Activated naive CD8-positive, alpha-beta T cell treated with anti-CD3 and anti-CD28 coated beads, Interleukin-2, amount 10 ng/mL, durations not matched to agents 7 days and 5 days (primary cell): ENCODE measurements at regions not wholly inside any gene's neighbourhood (a gene's known extent, or its start where the extent isn't known, plus 50 kb on each side); places are given as distances from the start of the nearest gene placed in this dataset.
"Not testable (repeated sequence)": the region's sequence is repeated elsewhere in the genome, so short reads cannot be mapped to it uniquely, and the experiment has no call there.

Experiments
- ATAC-seq: fragments of 150-1000 bp; cut with Tn5 transposase; one replicate; pipeline ENCODE4 v1.10.0; 2021; ENCODE audit warnings: low read depth, moderate library complexity
- POLR2A ChIA-PET: fragments of 350-600 bp; sonication (Branson Sonifier 250); formaldehyde crosslinking; loops from one replicate; lab custom pipeline; 2021; ENCODE audit warnings: antibody characterized with exemption; lab: Charles Lee
- DNase-seq: peaks from one replicate; pipeline ENCODE4 v3.0.0; 2021
- H3K27ac Mint-ChIP-seq: one replicate; pipeline ENCODE4 v1.8.0; 2022; ENCODE audit warnings: mild to moderate bottlenecking, mixed read lengths
- H3K27me3 Mint-ChIP-seq: one replicate; pipeline ENCODE4 v1.8.0; 2022; ENCODE audit warnings: mild to moderate bottlenecking, moderate library complexity, mixed read lengths
- H3K36me3 Mint-ChIP-seq: one replicate; pipeline ENCODE4 v1.8.0; 2021; ENCODE audit warnings: mild to moderate bottlenecking, mixed read lengths
- H3K4me1 Mint-ChIP-seq: one replicate; pipeline ENCODE4 v1.8.0; 2021; ENCODE audit warnings: mixed read lengths
- H3K4me3 Mint-ChIP-seq: one replicate; pipeline ENCODE4 v1.8.0; 2022; ENCODE audit warnings: mild to moderate bottlenecking, moderate library complexity, mixed read lengths
- H3K9me3 Mint-ChIP-seq: one replicate; pipeline ENCODE4 v1.8.0; 2021; ENCODE audit warnings: mixed read lengths

DNA sequence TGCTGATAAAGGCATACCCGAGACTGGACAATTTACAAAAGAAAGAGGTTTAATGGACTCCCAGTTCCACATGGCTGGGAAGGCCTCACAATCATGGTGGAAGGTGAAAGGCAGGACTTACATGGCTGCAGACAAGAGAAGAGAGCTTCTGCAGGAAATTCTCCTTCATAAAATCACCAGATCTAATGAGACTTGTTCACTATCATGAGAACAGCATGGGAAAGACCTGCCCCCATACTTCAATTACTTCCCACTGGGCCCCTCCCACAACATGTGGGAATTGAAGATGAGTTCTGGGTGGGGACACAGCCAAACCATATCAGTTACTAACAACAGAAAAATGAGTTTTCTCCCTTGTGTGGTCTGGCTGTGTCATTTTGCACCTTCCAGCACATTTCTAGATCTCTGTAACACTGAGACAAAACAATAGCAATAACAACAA, 741.4 kb downstream of the KCNT2 start:
- no peaks in the 10 kb centered on the region for H3K36me3 Mint-ChIP-seq
- no peak overlapping the region for H3K4me3 Mint-ChIP-seq
- no peak for DNase-seq
- no peaks in the 10 kb centered on the region for H3K27me3 Mint-ChIP-seq
- no peak overlapping the region for H3K27ac Mint-ChIP-seq
- POLR2A ChIA-PET, result no interaction called here
- no peaks in the 10 kb centered on the region for H3K4me1 Mint-ChIP-seq
- H3K9me3 Mint-ChIP-seq, result peaks cover 1% of the 10 kb centered on the region
- ATAC-seq, result no peak

DNA sequence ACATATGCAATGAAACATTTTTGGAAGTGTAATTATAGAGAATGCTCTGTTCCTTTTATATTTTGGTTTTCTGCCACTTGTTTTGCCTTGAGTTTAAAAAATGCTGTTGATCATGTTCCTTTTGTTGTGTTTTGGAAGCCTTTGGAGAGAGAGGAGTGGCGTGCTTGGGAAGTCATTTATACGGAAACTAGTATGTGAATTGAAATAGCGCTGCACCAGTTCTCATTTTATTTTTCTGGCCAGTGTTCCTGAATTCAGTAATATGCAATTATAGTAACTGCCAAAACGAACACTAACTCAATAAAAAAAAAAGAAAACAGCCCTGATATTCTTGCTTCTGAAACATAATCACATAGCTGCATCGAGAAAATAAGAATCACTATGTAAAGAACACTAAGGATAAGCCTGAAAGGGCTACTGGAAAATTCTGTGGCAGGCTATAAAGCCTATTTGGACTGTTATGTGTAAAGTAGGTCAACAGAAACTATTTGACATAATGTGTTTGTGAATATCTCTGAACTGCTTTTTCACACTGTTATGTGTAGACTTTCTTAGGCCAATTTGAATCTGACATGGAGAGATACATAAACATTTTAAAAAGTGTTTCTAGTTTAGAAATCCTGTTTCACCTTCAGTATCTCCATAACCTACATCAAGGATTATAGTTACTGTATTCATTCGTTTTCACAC, 742.0 kb downstream of the KCNT2 start:
- peaks cover 1% of the 10 kb centered on the region for H3K9me3 Mint-ChIP-seq
- POLR2A ChIA-PET, result no interaction called here

DNA sequence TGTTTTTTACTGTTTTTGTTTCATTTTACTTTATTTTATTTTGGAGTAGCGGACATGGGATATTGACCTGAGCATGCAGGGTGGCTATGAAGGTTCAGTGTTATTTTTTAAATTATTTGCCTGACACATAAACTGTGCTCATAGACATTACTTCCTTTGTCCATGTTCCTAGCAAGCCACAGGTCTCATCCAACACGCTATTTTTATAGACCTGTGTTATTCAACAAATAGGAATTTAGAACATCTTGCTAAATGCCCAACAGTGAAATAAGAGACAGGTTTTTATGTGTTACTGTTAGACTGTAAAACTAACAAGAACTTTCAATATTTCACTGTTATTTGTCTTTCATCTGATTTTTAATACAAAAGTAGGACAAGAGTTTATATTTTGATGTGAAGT, 756.4 kb downstream of the KCNT2 start:
- DNase-seq (no peak), ATAC-seq (no peak)
- H3K4me3 Mint-ChIP-seq, result no peak overlapping the region
- no peak overlapping the region for H3K27ac Mint-ChIP-seq
- H3K36me3 Mint-ChIP-seq, result no peaks in the 10 kb centered on the region
- no peaks in the 10 kb centered on the region for H3K4me1 Mint-ChIP-seq
- H3K9me3 Mint-ChIP-seq, result no peaks in the 10 kb centered on the region
- H3K27me3 Mint-ChIP-seq, result no peaks in the 10 kb centered on the region
- POLR2A ChIA-PET, result no interaction called here

More for the DNA sequence above, 742.0 kb downstream of the KCNT2 start:
- Mint-ChIP-seq H3K27me3 (no peaks in the 10 kb centered on the region), H3K4me1 (no peaks in the 10 kb centered on the region), H3K27ac (no peak overlapping the region), H3K4me3 (no peak overlapping the region), H3K36me3 (no peaks in the 10 kb centered on the region)
- no peak for DNase-seq
- ATAC-seq, result no peak

GRCh38 chr1:195851016-195851601, 757.1 kb downstream of the KCNT2 start:
- Mint-ChIP-seq H3K9me3 (no peaks in the 10 kb centered on the region), H3K4me3 (no peak overlapping the region), H3K27me3 (no peaks in the 10 kb centered on the region), H3K27ac (no peak overlapping the region), H3K36me3 (no peaks in the 10 kb centered on the region), H3K4me1 (no peaks in the 10 kb centered on the region)
- ATAC-seq (no peak), DNase-seq (no peak)
- POLR2A ChIA-PET, result no interaction called here

DNA sequence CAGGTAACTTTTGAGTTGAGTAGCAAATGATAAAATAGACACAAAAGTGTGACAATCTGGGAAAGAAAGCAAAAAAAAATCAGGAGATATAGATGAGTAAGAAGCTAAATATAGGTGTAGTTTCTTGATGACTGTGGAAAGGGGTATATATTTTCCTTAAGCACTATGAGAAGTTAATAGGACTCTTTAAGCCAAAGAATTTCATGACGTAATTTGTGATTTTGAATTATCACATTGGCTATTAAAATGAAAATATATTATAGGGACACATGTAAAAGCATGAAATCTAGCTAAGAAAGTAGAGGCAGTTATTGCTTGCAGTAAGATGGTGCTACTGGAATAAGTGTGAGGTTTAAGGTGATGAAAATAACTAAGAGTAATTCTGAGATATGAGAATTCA, 759.1 kb downstream of the KCNT2 start:
- Mint-ChIP-seq H3K4me3 (no peak overlapping the region), H3K27ac (no peak overlapping the region), H3K27me3 (no peaks in the 10 kb centered on the region), H3K4me1 (no peaks in the 10 kb centered on the region), H3K36me3 (no peaks in the 10 kb centered on the region), H3K9me3 (peaks cover 2% of the 10 kb centered on the region)
- DNase-seq (no peak), ATAC-seq (no peak)
- POLR2A ChIA-PET, result no interaction called here

DNA sequence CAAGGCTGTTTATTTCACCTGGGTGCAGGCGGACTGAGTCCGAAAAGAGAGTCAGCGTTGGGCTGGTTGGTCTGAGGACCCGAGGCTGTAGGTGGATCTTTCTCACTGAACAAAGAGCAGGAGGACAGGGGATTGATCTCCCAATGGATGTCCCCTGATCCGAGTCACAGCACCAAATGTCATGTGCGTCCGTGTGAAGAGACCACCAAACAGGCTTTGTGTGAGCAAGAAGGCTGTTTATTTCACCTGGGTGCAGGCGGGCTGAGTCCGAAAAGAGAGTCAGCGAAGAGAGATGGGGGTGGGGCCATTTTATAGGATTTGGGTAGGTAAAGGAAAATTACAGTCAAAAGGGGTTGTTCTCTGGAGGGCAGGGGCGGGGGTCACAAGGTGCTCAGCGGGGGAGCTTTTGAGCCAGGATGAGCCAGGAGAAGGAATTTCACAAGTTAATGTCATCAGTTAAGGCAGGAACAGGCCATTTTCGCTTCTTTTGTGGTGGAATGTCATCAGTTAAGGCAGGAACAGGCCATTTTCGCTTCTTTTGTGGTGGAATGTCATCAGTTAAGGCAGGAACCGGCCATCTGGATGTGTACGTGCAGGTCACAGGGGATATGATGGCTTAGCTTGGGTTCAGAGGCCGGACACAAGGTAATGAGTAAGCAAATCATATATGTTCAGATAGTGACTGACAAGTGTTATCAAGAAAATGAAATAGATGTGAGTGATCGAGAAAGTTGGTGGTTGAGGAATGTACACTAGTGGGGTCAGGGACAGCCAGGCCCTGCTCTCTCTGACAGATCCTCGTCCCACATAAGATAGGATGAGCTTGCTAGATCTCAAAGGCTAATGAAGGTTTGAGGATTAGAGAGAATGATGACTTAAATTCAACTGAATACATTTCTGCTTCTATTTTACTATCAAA, 760.0 kb downstream of the KCNT2 start:
- H3K4me3 Mint-ChIP-seq, DNase-seq, H3K27ac Mint-ChIP-seq, H3K27me3 Mint-ChIP-seq, ATAC-seq, POLR2A ChIA-PET, H3K36me3 Mint-ChIP-seq, H3K4me1 Mint-ChIP-seq, H3K9me3 Mint-ChIP-seq: not testable (repeated sequence)

DNA sequence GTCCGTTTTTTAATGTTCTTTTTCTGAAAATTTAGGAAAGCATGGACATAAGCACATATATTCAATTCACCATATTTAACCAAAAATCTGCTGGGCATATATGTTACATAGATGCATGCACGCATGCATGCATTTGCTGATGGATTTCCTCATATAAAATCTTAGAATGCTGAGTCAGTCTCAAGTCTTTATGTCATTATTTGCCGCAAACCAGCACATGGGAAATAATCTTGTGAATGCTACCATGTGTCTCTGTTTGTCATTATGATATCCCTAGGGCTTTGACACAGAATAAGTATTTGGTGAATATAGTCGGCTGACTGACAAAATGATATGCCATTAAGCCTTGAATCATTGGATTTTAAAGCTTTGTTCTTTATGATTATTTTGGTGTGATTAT, 776.5 kb downstream of the KCNT2 start:
- no peak for DNase-seq
- no peaks in the 10 kb centered on the region for H3K36me3 Mint-ChIP-seq
- no peak overlapping the region for H3K4me3 Mint-ChIP-seq
- no peaks in the 10 kb centered on the region for H3K27me3 Mint-ChIP-seq
- POLR2A ChIA-PET, result no interaction called here
- no peak for ATAC-seq
- no peak overlapping the region for H3K27ac Mint-ChIP-seq
- H3K4me1 Mint-ChIP-seq, result no peaks in the 10 kb centered on the region
- no peaks in the 10 kb centered on the region for H3K9me3 Mint-ChIP-seq

- DNase-seq (no peak), ATAC-seq (no peak)
- Mint-ChIP-seq H3K27ac (no peak overlapping the region), H3K36me3 (no peaks in the 10 kb centered on the region), H3K27me3 (no peaks in the 10 kb centered on the region), H3K9me3 (no peaks in the 10 kb centered on the region), H3K4me1 (no peaks in the 10 kb centered on the region), H3K4me3 (no peak overlapping the region)
- POLR2A ChIA-PET, result no interaction called here
Observed at GRCh38 chr1:195828325-195828724, 779.9 kb downstream of the KCNT2 start.

DNA sequence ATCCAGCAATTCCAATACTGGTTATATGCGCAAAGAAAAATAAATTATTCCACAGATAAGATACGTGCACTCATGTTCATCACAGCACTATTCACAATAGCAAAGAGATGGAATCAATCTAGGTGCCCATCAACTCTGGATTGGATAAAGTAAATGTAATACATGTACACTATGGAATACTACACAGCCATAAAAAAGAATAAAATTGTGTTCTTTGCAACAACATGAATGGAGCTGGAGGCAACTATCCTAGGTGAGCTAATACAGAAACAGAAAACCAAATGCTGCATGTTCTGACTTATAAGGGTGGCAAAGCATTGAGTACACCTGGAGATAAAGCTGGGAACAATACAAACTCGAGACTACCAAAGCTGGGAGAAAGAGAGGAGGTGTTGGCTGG, 787.3 kb downstream of the KCNT2 start:
- ATAC-seq (no peak), DNase-seq (no peak)
- Mint-ChIP-seq H3K36me3 (no peaks in the 10 kb centered on the region), H3K27me3 (no peaks in the 10 kb centered on the region), H3K4me3 (no peak overlapping the region), H3K27ac (no peak overlapping the region), H3K4me1 (no peaks in the 10 kb centered on the region), H3K9me3 (peaks cover 6% of the 10 kb centered on the region)
- POLR2A ChIA-PET, result no interaction called here

- H3K27ac Mint-ChIP-seq, result no peak overlapping the region
- DNase-seq (no peak), ATAC-seq (no peak)
- no peak overlapping the region for H3K4me3 Mint-ChIP-seq
- POLR2A ChIA-PET, result no interaction called here
- peaks cover 2% of the 10 kb centered on the region for H3K9me3 Mint-ChIP-seq
- H3K27me3 Mint-ChIP-seq, result no peaks in the 10 kb centered on the region
- no peaks in the 10 kb centered on the region for H3K36me3 Mint-ChIP-seq
- no peaks in the 10 kb centered on the region for H3K4me1 Mint-ChIP-seq
Observed at GRCh38 chr1:195806060-195806459, 802.2 kb downstream of the KCNT2 start.

DNA sequence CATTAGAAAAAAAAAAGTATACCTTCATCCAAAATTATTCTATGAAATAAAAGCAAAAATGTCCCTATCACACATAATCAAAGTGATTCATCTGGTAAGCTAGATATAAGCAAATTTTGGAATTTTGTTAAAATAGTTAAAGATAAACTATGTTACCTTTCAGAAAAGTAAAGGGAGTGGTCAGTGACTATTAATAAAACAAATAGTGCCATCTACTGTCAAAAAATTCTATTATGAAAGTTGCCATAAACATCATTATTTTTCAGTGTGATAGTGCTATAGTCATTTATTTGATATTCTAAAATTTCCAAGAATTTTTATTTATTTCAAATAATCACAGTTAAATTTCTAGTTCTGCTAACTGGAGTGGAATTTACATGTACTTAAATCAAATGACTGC, 803.7 kb downstream of the KCNT2 start:
- no peaks in the 10 kb centered on the region for H3K27me3 Mint-ChIP-seq
- POLR2A ChIA-PET, result no interaction called here

GRCh38 chr1:195799016-195799415, 809.2 kb downstream of the KCNT2 start:
- Mint-ChIP-seq H3K4me1 (no peaks in the 10 kb centered on the region), H3K27ac (no peak overlapping the region), H3K4me3 (no peak overlapping the region), H3K9me3 (peaks cover 2% of the 10 kb centered on the region), H3K27me3 (no peaks in the 10 kb centered on the region), H3K36me3 (no peaks in the 10 kb centered on the region)
- POLR2A ChIA-PET, result no interaction called here
- ATAC-seq, result no peak
- no peak for DNase-seq

More for the DNA sequence above, 803.7 kb downstream of the KCNT2 start:
- no peaks in the 10 kb centered on the region for H3K4me1 Mint-ChIP-seq
- no peak for DNase-seq
- H3K4me3 Mint-ChIP-seq, result no peak overlapping the region
- peaks cover 2% of the 10 kb centered on the region for H3K9me3 Mint-ChIP-seq
- H3K36me3 Mint-ChIP-seq, result no peaks in the 10 kb centered on the region
- no peak overlapping the region for H3K27ac Mint-ChIP-seq
- no peak for ATAC-seq

GRCh38 chr1:195794225-195794624, 814.0 kb downstream of the KCNT2 start:
- Mint-ChIP-seq H3K27me3 (no peaks in the 10 kb centered on the region), H3K36me3 (no peaks in the 10 kb centered on the region), H3K9me3 (peaks cover 1% of the 10 kb centered on the region), H3K4me3 (no peak overlapping the region), H3K4me1 (no peaks in the 10 kb centered on the region), H3K27ac (no peak overlapping the region)
- POLR2A ChIA-PET, result no interaction called here
- no peak for DNase-seq
- no peak for ATAC-seq

- DNase-seq (no peak), ATAC-seq (no peak)
- POLR2A ChIA-PET, result no interaction called here
- H3K4me3 Mint-ChIP-seq, result no peak overlapping the region
- peaks cover 1% of the 10 kb centered on the region for H3K9me3 Mint-ChIP-seq
- no peaks in the 10 kb centered on the region for H3K27me3 Mint-ChIP-seq
- H3K4me1 Mint-ChIP-seq, result no peaks in the 10 kb centered on the region
- no peaks in the 10 kb centered on the region for H3K36me3 Mint-ChIP-seq
- no peak overlapping the region for H3K27ac Mint-ChIP-seq
Observed at GRCh38 chr1:195791796-195792195, 816.4 kb downstream of the KCNT2 start.
